ENCODE measurements at regions not wholly inside any gene's neighbourhood (a gene's known extent, or its start where the extent isn't known, plus 50 kb on each side); places are given as distances from the start of the nearest gene placed in this dataset.

GRCh38 chr2:608297-608696 is 68.9 kb downstream of the TMEM18 start:
- Histone ChIP-seq H3K27ac (no peak overlapping the region), H3K4me1 (no peaks in the 10 kb centered on the region), H3K4me3 (no peak overlapping the region), H3K36me3 (replicated peaks in 1 of 2; ENCODE audit: insufficient read depth in 1 of 2, low read depth in 2 of 2) (no peaks in the 10 kb centered on the region), H3K9me3 (no peaks in the 10 kb centered on the region), H3K27me3 (no peaks in the 10 kb centered on the region)
- intact Hi-C loops (cut with DNase I): no loop called here
- WGBS, 2 donors: 55 to 58% methylated on average over 6 of the region's 6 CpGs
- no peak for DNase-seq
- no peak for ATAC-seq
- TF ChIP-seq POLR2A (IDR thresholded peaks at IDR 0.05): no peak
- TF ChIP-seq, protein P1, sequence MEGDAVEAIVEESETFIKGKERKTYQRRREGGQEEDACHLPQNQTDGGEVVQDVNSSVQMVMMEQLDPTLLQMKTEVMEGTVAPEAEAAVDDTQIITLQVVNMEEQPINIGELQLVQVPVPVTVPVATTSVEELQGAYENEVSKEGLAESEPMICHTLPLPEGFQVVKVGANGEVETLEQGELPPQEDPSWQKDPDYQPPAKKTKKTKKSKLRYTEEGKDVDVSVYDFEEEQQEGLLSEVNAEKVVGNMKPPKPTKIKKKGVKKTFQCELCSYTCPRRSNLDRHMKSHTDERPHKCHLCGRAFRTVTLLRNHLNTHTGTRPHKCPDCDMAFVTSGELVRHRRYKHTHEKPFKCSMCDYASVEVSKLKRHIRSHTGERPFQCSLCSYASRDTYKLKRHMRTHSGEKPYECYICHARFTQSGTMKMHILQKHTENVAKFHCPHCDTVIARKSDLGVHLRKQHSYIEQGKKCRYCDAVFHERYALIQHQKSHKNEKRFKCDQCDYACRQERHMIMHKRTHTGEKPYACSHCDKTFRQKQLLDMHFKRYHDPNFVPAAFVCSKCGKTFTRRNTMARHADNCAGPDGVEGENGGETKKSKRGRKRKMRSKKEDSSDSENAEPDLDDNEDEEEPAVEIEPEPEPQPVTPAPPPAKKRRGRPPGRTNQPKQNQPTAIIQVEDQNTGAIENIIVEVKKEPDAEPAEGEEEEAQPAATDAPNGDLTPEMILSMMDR (IDR thresholded peaks at IDR 0.05): no peak

DNA sequence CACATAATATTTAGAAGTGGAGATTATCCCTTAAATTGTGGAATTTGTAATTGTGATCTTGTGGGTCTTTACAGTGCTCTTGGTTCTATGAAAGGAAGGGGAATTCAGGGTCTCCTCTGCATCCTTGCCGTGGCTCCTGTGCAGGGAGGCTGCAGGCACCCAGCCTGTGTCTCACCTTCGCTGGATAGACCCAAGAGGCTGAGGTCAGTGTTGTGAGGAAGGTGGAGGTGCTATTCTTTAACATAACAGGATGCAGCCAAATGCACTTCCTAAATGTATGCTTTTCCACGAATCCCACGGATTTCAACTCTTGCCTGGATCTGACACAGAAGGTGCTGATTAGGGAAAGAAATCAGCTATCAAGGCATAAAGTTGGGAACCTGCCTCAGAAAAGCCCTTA is 69.5 kb downstream of the TMEM18 start:
- DNase-seq: no peak
- Histone ChIP-seq H3K27ac (no peak overlapping the region), H3K9me3 (no peaks in the 10 kb centered on the region), H3K27me3 (no peaks in the 10 kb centered on the region), H3K4me1 (no peaks in the 10 kb centered on the region), H3K36me3 (replicated peaks in 1 of 2; ENCODE audit: insufficient read depth in 1 of 2, low read depth in 2 of 2) (no peaks in the 10 kb centered on the region), H3K4me3 (no peak overlapping the region)
- WGBS, 2 donors: 67 to 69% methylated on average over 4 of the region's 4 CpGs
- ATAC-seq: no peak
- intact Hi-C loops (cut with DNase I): no loop called here
- TF ChIP-seq, protein P1 (IDR thresholded peaks at IDR 0.05): no peak

DNA sequence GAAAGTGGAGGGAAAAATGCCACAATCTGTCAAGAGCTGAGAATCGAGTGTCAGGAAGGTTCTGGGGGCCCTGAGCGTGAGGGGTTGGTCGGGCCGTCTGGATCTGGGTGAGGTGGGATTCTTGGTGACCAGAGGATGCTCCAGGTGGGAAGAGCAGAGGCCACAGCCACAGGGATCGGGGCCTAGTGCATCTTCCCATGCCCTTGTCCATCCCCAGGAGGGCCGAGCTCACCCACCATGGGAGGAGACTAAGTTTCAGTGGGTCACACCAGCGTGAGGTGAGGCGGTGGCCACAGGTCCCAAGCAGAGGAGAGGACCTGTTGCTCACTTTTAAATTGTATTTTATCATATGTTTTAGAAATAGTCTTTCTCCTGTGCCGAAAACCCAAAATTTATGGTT is 70.0 kb downstream of the TMEM18 start:
- WGBS, 2 donors: 68 to 77% methylated on average over 9 of the region's 9 CpGs

DNA sequence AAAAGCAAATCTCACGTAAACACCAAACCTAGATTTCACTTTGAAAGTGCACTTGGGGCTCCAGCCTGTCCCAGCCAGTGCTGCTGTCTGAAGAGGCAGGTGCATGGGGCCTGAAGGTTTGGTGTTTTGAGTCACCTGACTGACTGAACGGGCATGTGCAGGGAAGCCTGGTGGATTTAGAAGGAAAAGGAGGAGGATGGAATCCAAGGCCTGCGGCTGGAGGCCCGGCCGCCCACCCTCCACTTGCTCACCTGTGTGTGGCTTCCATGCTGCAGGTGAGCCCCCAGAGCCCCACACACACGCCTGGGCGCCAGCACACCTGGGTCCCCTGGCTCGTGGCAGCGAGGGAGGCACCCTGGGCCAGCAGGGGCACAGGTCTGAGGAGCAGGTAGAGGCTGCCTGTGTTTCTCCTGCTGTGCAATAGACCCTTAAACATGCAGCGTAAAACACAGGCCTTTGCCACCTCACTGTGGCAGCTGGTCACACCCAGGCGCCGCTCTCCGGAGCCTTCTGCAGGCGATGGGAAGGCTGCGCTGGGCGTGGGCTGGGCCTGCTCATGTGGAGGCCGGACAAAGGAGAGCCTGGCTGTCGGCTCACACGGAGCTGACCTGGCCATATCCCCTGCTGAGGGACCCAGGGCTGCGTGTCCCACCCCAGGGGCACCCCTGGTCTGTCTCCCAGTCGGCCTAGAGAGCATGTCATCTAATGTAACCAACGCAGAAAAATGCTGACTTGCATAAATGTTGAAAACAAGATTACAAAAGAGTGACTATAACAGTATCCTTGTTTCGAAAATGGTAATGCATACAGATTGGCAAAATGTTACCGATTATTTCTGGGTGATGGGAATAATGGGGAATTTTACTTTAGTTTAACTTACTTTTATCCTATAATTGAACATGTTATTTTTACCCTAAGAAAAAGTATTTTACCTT is 71.3 kb downstream of the TMEM18 start:
- ATAC-seq (no peak), DNase-seq (no peak)
- Histone ChIP-seq H3K4me1 (no peaks in the 10 kb centered on the region), H3K9me3 (no peaks in the 10 kb centered on the region), H3K36me3 (replicated peaks in 1 of 2; ENCODE audit: insufficient read depth in 1 of 2, low read depth in 2 of 2) (no peaks in the 10 kb centered on the region), H3K4me3 (no peak overlapping the region), H3K27me3 (no peaks in the 10 kb centered on the region), H3K27ac (no peak overlapping the region)
- 86% methylated on average over 18 to 24 of the region's 24 CpGs for WGBS, 2 donors
- TF ChIP-seq, protein P1 (IDR thresholded peaks at IDR 0.05): no peak
- no peak for TF ChIP-seq POLR2A (IDR thresholded peaks at IDR 0.05)
- intact Hi-C loops (cut with DNase I): no loop called here

More for the DNA sequence above, 70.0 kb downstream of the TMEM18 start:
- no peak overlapping the region for H3K27ac ChIP-seq
- H3K27me3 ChIP-seq: no peaks in the 10 kb centered on the region
- H3K4me3 ChIP-seq: no peak overlapping the region
- DNase-seq: no peak
- no peak for ATAC-seq
- H3K36me3 ChIP-seq (replicated peaks in 1 of 2; ENCODE audit: insufficient read depth in 1 of 2, low read depth in 2 of 2): no peaks in the 10 kb centered on the region
- no peak for TF ChIP-seq POLR2A (IDR thresholded peaks at IDR 0.05)
- TF ChIP-seq, protein P1 (IDR thresholded peaks at IDR 0.05): no peak
- no peaks in the 10 kb centered on the region for H3K9me3 ChIP-seq
- intact Hi-C loops (cut with DNase I): no loop called here
- H3K4me1 ChIP-seq: no peaks in the 10 kb centered on the region

Data from body of pancreas (tissue), 4 donors.